ENCODE measurements at regions not wholly inside any gene's neighbourhood (a gene's known extent, or its start where the extent isn't known, plus 50 kb on each side); places are given as distances from the start of the nearest gene placed in this dataset.

GRCh38 chr14:22226381-22226780, 362.6 kb downstream of the DAD1 start:
- TF ChIP-seq, protein P1, sequence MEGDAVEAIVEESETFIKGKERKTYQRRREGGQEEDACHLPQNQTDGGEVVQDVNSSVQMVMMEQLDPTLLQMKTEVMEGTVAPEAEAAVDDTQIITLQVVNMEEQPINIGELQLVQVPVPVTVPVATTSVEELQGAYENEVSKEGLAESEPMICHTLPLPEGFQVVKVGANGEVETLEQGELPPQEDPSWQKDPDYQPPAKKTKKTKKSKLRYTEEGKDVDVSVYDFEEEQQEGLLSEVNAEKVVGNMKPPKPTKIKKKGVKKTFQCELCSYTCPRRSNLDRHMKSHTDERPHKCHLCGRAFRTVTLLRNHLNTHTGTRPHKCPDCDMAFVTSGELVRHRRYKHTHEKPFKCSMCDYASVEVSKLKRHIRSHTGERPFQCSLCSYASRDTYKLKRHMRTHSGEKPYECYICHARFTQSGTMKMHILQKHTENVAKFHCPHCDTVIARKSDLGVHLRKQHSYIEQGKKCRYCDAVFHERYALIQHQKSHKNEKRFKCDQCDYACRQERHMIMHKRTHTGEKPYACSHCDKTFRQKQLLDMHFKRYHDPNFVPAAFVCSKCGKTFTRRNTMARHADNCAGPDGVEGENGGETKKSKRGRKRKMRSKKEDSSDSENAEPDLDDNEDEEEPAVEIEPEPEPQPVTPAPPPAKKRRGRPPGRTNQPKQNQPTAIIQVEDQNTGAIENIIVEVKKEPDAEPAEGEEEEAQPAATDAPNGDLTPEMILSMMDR (IDR thresholded peaks at IDR 0.05) = peak; percentile 79
- Mint-ChIP-seq H3K27ac (ENCODE audit: unreplicated experiment) (peak overlapping the region; percentile 79), H3K9me3 (ENCODE audit: low read depth) (peaks cover 4% of the 10 kb centered on the region), H3K27me3 (ENCODE audit: low read depth) (no peaks in the 10 kb centered on the region), H3K4me3 (ENCODE audit: unreplicated experiment) (no peak overlapping the region), H3K4me1 (ENCODE audit: low read depth) (peaks cover 67% of the 10 kb centered on the region), H3K36me3 (ENCODE audit: low read depth) (no peaks in the 10 kb centered on the region)
- no peak for DNase-seq (ENCODE audit: low spot score)

GRCh38 chr14:22225516-22226140, 363.4 kb downstream of the DAD1 start:
- H3K36me3 Mint-ChIP-seq (ENCODE audit: low read depth) = no peaks in the 10 kb centered on the region
- H3K4me3 Mint-ChIP-seq (ENCODE audit: unreplicated experiment) = no peak overlapping the region
- peaks cover 73% of the 10 kb centered on the region for H3K4me1 Mint-ChIP-seq (ENCODE audit: low read depth)
- H3K9me3 Mint-ChIP-seq (ENCODE audit: low read depth) = peaks cover 4% of the 10 kb centered on the region
- H3K27ac Mint-ChIP-seq (ENCODE audit: unreplicated experiment) = peak overlapping the region; percentile 79
- no peak for DNase-seq (ENCODE audit: low spot score)
- TF ChIP-seq, protein P1 (IDR thresholded peaks at IDR 0.05) = no peak
- no peaks in the 10 kb centered on the region for H3K27me3 Mint-ChIP-seq (ENCODE audit: low read depth)

- no peak overlapping the region for H3K4me3 Mint-ChIP-seq (ENCODE audit: unreplicated experiment)
- H3K9me3 Mint-ChIP-seq (ENCODE audit: low read depth) = peaks cover 4% of the 10 kb centered on the region
- H3K36me3 Mint-ChIP-seq (ENCODE audit: low read depth) = no peaks in the 10 kb centered on the region
- peaks cover 59% of the 10 kb centered on the region for H3K4me1 Mint-ChIP-seq (ENCODE audit: low read depth)
- no peak for DNase-seq (ENCODE audit: low spot score)
- TF ChIP-seq, protein P1 (IDR thresholded peaks at IDR 0.05) = peak; percentile 80
- H3K27me3 Mint-ChIP-seq (ENCODE audit: low read depth) = no peaks in the 10 kb centered on the region
- peak overlapping the region; percentile 70 for H3K27ac Mint-ChIP-seq (ENCODE audit: unreplicated experiment)
Measured at GRCh38 chr14:22221508-22221907, 367.5 kb downstream of the DAD1 start.

DNA sequence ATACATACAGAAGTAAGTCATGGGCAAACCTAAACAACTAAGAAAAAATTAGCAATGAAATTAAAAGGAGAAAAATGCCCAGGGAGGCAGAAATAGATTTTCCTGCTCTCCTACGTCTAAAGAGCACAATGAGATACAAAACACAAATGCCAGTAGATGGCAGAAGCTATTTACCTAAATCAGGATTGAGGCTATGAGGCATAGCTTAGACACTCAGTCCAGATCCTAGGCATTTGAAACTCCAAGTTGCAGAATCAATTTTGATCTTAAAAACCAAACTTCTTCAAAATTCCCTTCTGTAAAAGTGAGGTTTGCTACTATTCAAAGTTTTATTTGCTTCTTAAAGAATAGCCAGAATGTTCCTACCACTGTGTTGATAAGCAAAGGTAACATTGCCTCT, 368.6 kb downstream of the DAD1 start:
- DNase-seq (ENCODE audit: low spot score) = no peak
- TF ChIP-seq, protein P1 (IDR thresholded peaks at IDR 0.05) = peak; percentile 80
- no peak overlapping the region for H3K27ac Mint-ChIP-seq (ENCODE audit: unreplicated experiment)
- peaks cover 4% of the 10 kb centered on the region for H3K9me3 Mint-ChIP-seq (ENCODE audit: low read depth)
- H3K4me1 Mint-ChIP-seq (ENCODE audit: low read depth) = peaks cover 48% of the 10 kb centered on the region
- no peaks in the 10 kb centered on the region for H3K27me3 Mint-ChIP-seq (ENCODE audit: low read depth)
- no peak overlapping the region for H3K4me3 Mint-ChIP-seq (ENCODE audit: unreplicated experiment)
- no peaks in the 10 kb centered on the region for H3K36me3 Mint-ChIP-seq (ENCODE audit: low read depth)

DNA sequence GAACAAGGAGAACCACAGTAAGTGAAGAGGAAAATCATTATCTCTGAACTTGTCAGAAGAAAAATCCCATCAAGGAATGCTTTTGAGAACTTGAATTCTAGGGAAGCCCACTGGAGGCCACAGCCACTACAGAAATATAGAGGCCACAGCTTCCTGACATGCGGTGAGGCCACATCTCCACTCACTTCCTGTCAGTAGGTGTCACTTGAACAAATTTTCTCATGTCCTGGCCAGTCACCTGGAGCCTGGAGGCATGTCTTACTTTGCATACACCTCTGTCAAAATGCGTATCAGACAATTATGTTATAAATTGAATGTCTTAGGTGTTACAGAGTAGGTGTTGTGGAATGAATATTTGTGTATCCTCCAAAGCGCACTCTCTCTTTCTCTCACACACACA, 370.3 kb downstream of the DAD1 start:
- H3K27me3 Mint-ChIP-seq (ENCODE audit: low read depth) = no peaks in the 10 kb centered on the region
- no peak for DNase-seq (ENCODE audit: low spot score)
- H3K9me3 Mint-ChIP-seq (ENCODE audit: low read depth) = no peaks in the 10 kb centered on the region
- no peak overlapping the region for H3K27ac Mint-ChIP-seq (ENCODE audit: unreplicated experiment)
- no peaks in the 10 kb centered on the region for H3K36me3 Mint-ChIP-seq (ENCODE audit: low read depth)
- TF ChIP-seq, protein P1 (IDR thresholded peaks at IDR 0.05) = no peak
- peaks cover 34% of the 10 kb centered on the region for H3K4me1 Mint-ChIP-seq (ENCODE audit: low read depth)
- H3K4me3 Mint-ChIP-seq (ENCODE audit: unreplicated experiment) = no peak overlapping the region
